ENCODE measurements at regions not wholly inside any gene's neighbourhood (a gene's known extent, or its start where the extent isn't known, plus 50 kb on each side); places are given as distances from the start of the nearest gene placed in this dataset.

DNA sequence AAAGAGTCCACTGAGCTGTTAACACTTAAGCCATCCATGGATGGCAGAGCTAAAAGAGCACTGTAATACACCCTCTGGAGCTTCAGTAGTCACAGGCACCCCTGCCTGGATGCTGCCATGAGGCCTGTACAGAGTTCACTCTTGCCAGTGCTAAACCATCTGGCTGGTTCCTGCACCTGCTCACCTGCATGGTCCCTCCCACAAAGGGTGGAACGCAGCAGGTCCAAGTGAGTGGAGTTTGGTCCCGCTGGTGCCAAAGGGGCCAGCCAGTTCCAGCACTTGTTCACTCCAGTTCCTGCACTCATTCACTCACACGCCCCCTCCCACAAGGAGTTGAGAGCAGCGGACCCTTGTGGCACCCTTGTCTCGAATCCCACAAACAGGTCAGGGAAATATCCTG lies 503.5 kb downstream of the HACE1 start:
- TF ChIP-seq, protein P1, sequence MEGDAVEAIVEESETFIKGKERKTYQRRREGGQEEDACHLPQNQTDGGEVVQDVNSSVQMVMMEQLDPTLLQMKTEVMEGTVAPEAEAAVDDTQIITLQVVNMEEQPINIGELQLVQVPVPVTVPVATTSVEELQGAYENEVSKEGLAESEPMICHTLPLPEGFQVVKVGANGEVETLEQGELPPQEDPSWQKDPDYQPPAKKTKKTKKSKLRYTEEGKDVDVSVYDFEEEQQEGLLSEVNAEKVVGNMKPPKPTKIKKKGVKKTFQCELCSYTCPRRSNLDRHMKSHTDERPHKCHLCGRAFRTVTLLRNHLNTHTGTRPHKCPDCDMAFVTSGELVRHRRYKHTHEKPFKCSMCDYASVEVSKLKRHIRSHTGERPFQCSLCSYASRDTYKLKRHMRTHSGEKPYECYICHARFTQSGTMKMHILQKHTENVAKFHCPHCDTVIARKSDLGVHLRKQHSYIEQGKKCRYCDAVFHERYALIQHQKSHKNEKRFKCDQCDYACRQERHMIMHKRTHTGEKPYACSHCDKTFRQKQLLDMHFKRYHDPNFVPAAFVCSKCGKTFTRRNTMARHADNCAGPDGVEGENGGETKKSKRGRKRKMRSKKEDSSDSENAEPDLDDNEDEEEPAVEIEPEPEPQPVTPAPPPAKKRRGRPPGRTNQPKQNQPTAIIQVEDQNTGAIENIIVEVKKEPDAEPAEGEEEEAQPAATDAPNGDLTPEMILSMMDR (IDR thresholded peaks at IDR 0.05) = no peak
- intact Hi-C loops (cut with DNase I) = no loop called here
- Histone ChIP-seq H3K27me3 (no peaks in the 10 kb centered on the region), H3K36me3 (no peaks in the 10 kb centered on the region), H3K4me1 (no peaks in the 10 kb centered on the region), H3K9me3 (peaks cover 0 to 7% of the 10 kb centered on the region in 2 donors), H3K27ac (no peak overlapping the region), H3K4me3 (no peak overlapping the region)
- DNase-seq (no peak), ATAC-seq (no peak)

DNA sequence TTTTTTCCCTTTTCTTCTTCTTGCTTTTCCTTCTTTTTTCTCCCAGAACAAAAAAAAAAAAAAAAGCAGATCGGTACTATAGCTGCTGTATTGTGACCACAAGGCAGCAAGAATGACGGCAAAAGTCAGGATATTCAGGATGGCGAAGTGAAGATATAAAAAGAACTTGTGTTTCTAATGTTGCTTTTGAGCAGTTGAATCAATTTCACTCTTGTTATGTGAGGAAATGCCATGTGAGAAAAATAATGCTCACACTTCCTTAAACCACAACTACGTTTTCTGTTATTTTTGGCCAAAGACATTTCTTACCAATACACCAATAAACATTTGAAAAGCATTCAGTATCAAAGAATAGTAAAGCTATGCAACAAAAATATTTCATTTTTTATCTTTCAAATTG lies 510.5 kb downstream of the HACE1 start:
- Histone ChIP-seq H3K36me3 (no peaks in the 10 kb centered on the region), H3K4me1 (no peaks in the 10 kb centered on the region), H3K27me3 (no peaks in the 10 kb centered on the region), H3K9me3 (peaks cover 0 to 22% of the 10 kb centered on the region in 2 donors), H3K27ac (no peak overlapping the region), H3K4me3 (no peak overlapping the region)
- TF ChIP-seq, protein P1 (IDR thresholded peaks at IDR 0.05) = no peak
- intact Hi-C loops (cut with DNase I) = no loop called here
- DNase-seq = no peak
- no peak for ATAC-seq

DNA sequence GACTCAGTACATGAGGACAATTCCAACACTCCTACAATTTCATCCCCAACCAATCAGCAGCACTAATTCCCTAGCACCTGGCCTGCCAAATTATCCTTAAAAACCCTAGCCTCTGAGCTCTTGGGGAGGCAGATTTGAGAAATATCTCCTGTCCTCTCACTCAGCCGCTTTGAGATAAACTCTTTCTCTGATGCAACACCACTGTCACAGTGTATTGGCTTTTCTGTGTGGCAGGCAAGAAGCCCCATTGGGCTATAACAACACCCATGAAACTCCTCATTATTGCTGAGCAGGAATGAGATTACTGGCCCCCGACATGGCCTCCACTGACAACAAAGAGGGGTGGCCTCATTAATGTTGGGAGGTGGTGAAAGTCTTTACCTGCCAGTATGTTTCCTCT lies 515.5 kb downstream of the HACE1 start:
- Histone ChIP-seq H3K27ac (no peak overlapping the region), H3K9me3 (peaks cover 0 to 32% of the 10 kb centered on the region in 2 donors), H3K36me3 (no peaks in the 10 kb centered on the region), H3K27me3 (no peaks in the 10 kb centered on the region), H3K4me3 (no peak overlapping the region), H3K4me1 (no peaks in the 10 kb centered on the region)
- intact Hi-C loops (cut with DNase I) = no loop called here
- TF ChIP-seq, protein P1 (IDR thresholded peaks at IDR 0.05) = no peak
- no peak for ATAC-seq
- DNase-seq = no peak

DNA sequence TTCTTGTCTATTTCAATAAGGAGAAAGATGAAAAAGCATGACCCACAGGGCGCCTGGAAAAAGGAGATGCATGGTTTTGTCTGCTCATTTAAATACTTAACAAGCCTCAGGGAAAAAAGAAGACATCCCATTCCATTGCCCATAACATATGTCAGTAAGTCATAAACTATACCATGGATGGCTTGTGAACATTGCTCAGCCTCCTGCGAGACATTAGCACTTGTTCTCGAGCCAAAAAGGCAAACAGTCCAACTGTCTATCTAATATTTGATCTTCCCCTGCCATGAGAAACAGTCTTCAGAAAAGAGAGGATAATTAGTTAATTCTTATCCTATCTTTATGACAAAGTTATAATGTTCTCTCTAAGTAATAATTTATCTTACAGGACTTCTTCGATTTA lies 527.4 kb downstream of the HACE1 start:
- no peaks in the 10 kb centered on the region for H3K27me3 ChIP-seq
- H3K9me3 ChIP-seq = no peaks in the 10 kb centered on the region
- TF ChIP-seq, protein P1 (IDR thresholded peaks at IDR 0.05) = no peak
- no peaks in the 10 kb centered on the region for H3K4me1 ChIP-seq
- no peaks in the 10 kb centered on the region for H3K36me3 ChIP-seq
- ATAC-seq = no peak
- DNase-seq = no peak
- intact Hi-C loops (cut with DNase I) = no loop called here
- H3K4me3 ChIP-seq = no peak overlapping the region
- H3K27ac ChIP-seq = no peak overlapping the region

DNA sequence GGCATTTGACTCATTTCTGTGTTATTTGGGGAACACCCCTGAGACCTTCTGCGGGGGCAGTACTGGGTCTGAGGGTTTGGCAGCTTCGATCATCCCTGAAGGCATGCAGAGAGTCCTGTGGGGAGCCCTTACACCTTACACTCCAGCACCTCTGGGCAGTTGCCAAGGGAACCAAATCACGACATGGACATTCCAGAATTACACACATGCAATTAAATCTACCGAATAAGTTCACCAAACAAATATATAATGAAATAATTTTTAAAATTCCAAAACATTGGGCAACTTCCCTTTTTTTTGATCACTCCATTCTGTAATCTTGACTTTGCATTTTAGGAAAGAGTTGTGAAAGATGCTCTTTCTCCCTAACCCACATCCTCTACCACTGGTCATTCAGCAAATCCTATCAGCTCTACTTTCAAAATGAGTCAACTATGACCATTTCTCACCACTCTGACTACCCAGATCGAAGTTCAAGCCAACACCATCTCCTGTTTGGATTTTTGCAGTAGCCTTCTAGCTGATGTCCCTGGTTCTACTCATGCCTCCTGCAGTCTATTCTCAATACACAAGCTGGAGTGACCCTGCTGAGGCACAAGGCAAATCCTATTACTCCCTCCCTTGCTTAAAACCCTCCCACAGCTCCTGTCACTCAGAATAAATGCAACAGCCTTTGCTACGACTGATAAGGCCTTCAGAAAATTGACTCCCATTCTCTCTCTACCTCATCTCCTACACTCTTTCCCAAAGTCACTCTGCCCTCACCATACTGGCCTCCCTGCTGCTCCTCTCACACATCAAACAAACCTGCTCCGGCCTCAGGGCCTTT lies 533.3 kb downstream of the HACE1 start:
- Histone ChIP-seq H3K4me3 (no peak overlapping the region), H3K4me1 (no peaks in the 10 kb centered on the region), H3K9me3 (no peaks in the 10 kb centered on the region), H3K27me3 (no peaks in the 10 kb centered on the region), H3K36me3 (no peaks in the 10 kb centered on the region), H3K27ac (no peak overlapping the region)
- ATAC-seq = peak; percentile 42
- no peak for DNase-seq
- TF ChIP-seq, protein P1 (IDR thresholded peaks at IDR 0.05) = no peak
- intact Hi-C loops (cut with DNase I) = no loop called here

Measured in left lung (tissue), 4 donors.